Neural cell (in vitro differentiated cells): ENCODE measurements at regions not wholly inside any gene's neighbourhood (a gene's known extent, or its start where the extent isn't known, plus 50 kb on each side); places are given as distances from the start of the nearest gene placed in this dataset.

Experiments used
- H2AFZ ChIP-seq: fragments of 200-600, 300-800 bp; sonication (generic), shearing (Covaris generic); 2 replicates; pipeline ENCODE4 v1.6.0; 2014; ENCODE audit warnings: low read depth, mild to moderate bottlenecking, antibody characterized with exemption, low read length, moderate library complexity
- H3F3A ChIP-seq: fragments of 200-600 bp; shearing (Covaris generic); 2 replicates; pipeline ENCODE4 v1.6.1; 2016; ENCODE audit warnings: mild to moderate bottlenecking, moderate library complexity, mixed read lengths, antibody characterized with exemption, low read length; ENCODE audit not compliant: insufficient read depth, poor library complexity, severe bottlenecking
- H3K27ac ChIP-seq: fragments of 200-600, 300-800 bp; sonication (generic), shearing (Covaris generic); 2 replicates; pipeline ENCODE4 v1.5.1; 2014; ENCODE audit warnings: mild to moderate bottlenecking, low read length, moderate library complexity
- H3K27me3 ChIP-seq: fragments of 300-800, 200-600 bp; sonication (generic), shearing (Covaris generic); 2 replicates; pipeline ENCODE4 v1.6.0; 2014; ENCODE audit warnings: mild to moderate bottlenecking, low read depth, low read length, moderate library complexity; ENCODE audit not compliant: insufficient read depth
- H3K36me3 ChIP-seq: fragments of 300-800, 200-600 bp; sonication (generic), shearing (Covaris generic); 2 replicates; pipeline ENCODE4 v1.5.1; 2014; ENCODE audit warnings: mild to moderate bottlenecking, antibody characterized with exemption, low read length, moderate library complexity; ENCODE audit not compliant: insufficient read depth
- H3K4me2 ChIP-seq: fragments of 300-800, 200-600 bp; sonication (generic), shearing (Covaris generic); 2 replicates; pipeline ENCODE4 v1.6.0; 2014; ENCODE audit warnings: mild to moderate bottlenecking, low read length
- H3K4me3 ChIP-seq: fragments of 300-800, 200-600 bp; sonication (generic), shearing (Covaris generic); 2 replicates; pipeline ENCODE4 v1.5.1; 2014; ENCODE audit warnings: mild to moderate bottlenecking, low read length, moderate library complexity
- H3K79me2 ChIP-seq: fragments of 200-600 bp; shearing (Covaris generic); replicated peaks from 2 replicates; pipeline ENCODE4 v1.6.0; 2014; ENCODE audit warnings: mild to moderate bottlenecking, low read length, moderate library complexity; ENCODE audit not compliant: insufficient read depth
- H3K9ac ChIP-seq: fragments of 300-800, 200-600 bp; sonication (generic), shearing (Covaris generic); 2 replicates; pipeline ENCODE4 v1.6.1; 2016; ENCODE audit warnings: mild to moderate bottlenecking, low read length, mixed read lengths
- H3K9me2 ChIP-seq: fragments of 200-600 bp; shearing (Covaris generic); 2 replicates; pipeline ENCODE4 v1.6.1; 2016; ENCODE audit warnings: mild to moderate bottlenecking, low read length, mixed read lengths; ENCODE audit not compliant: insufficient read depth
- H3K9me3 ChIP-seq: fragments of 200-600, 300-800 bp; sonication (generic), shearing (Covaris generic); 2 replicates; pipeline ENCODE4 v1.6.1; 2016; ENCODE audit warnings: mild to moderate bottlenecking, mixed run types, low read length, moderate library complexity, mixed read lengths
- H4K20me1 ChIP-seq: fragments of 200-600 bp; shearing (Covaris generic); 2 replicates; pipeline ENCODE4 v1.6.1; 2016; ENCODE audit warnings: mild to moderate bottlenecking, mixed run types; ENCODE audit not compliant: insufficient read depth
- CTCF ChIP-seq: fragments of 450-650 bp; IDR thresholded peaks from 2 replicates; pipeline ENCODE4 v1.5.1; 2014; ENCODE audit warnings: antibody characterized with exemption, mild to moderate bottlenecking, moderate library complexity; ENCODE audit not compliant: poor library complexity, severe bottlenecking
- EP300 ChIP-seq: fragments of 450-650 bp; conservative IDR thresholded peaks from 2 replicates; pipeline ENCODE4 v1.6.1; 2014; ENCODE audit warnings: antibody characterized with exemption, mild to moderate bottlenecking, moderate library complexity; ENCODE audit not compliant: poor library complexity, severe bottlenecking
- EZH2 ChIP-seq: fragments of 200-600, 300-800 bp; shearing (Covaris generic), sonication (generic); IDR thresholded peaks from 2 replicates; pipeline ENCODE4 v1.6.1; 2014; ENCODE audit warnings: antibody characterized with exemption, low read length, borderline replicate concordance, mild to moderate bottlenecking; ENCODE audit not compliant: insufficient read depth, poor library complexity, severe bottlenecking
- MXI1 ChIP-seq: fragments of 450-650 bp; conservative IDR thresholded peaks from 2 replicates; pipeline ENCODE4 v1.6.1; 2014; ENCODE audit warnings: antibody characterized with exemption, mild to moderate bottlenecking; ENCODE audit not compliant: poor library complexity, severe bottlenecking
- POLR2AphosphoS5 ChIP-seq: IDR thresholded peaks from 2 replicates; pipeline ENCODE4 v1.6.1; 2012
- RAD21 ChIP-seq: fragments of 450-650 bp; conservative IDR thresholded peaks from 2 replicates; pipeline ENCODE4 v1.6.1; 2014; ENCODE audit warnings: antibody characterized with exemption, mild to moderate bottlenecking, moderate library complexity
- REST ChIP-seq: IDR thresholded peaks from 2 replicates; pipeline ENCODE4 v1.6.1; 2012; ENCODE audit warnings: borderline replicate concordance
- SMC3 ChIP-seq: fragments of 450-650 bp; conservative IDR thresholded peaks from 2 replicates; pipeline ENCODE4 v1.6.1; 2014; ENCODE audit warnings: antibody characterized with exemption, mild to moderate bottlenecking, moderate library complexity; ENCODE audit not compliant: poor library complexity
- TAF1 ChIP-seq: IDR thresholded peaks from 2 replicates; pipeline ENCODE4 v1.6.1; 2012; ENCODE audit warnings: low read depth

GRCh38 chr5:42121401-42121800, 196.3 kb downstream of the FBXO4 start:
- Histone ChIP-seq H3K9me2 (no peaks in the 10 kb centered on the region), H3K9ac (no peak overlapping the region), H3K4me2 (no peak overlapping the region), H3K27ac (no peak overlapping the region), H3K36me3 (no peaks in the 10 kb centered on the region), H3F3A (no peaks in the 10 kb centered on the region), H2AFZ (no peak overlapping the region), H3K4me3 (no peak overlapping the region), H3K79me2 (no peaks in the 10 kb centered on the region), H4K20me1 (no peaks in the 10 kb centered on the region), H3K9me3 (no peaks in the 10 kb centered on the region), H3K27me3 (no peaks in the 10 kb centered on the region)
- TF ChIP-seq TAF1 (no peak), MXI1 (no peak), EP300 (no peak), RAD21 (no peak), REST (no peak), SMC3 (no peak), EZH2 (no peak), POLR2AphosphoS5 (no peak), CTCF (no peak)

GRCh38 chr5:42131081-42131480, 206.0 kb downstream of the FBXO4 start:
- Histone ChIP-seq H4K20me1 (no peaks in the 10 kb centered on the region), H3K9me3 (no peaks in the 10 kb centered on the region), H3K36me3 (no peaks in the 10 kb centered on the region), H3K9ac (no peak overlapping the region), H3K4me2 (no peak overlapping the region), H3K79me2 (no peaks in the 10 kb centered on the region), H3K27ac (no peak overlapping the region), H3K4me3 (no peak overlapping the region), H3F3A (no peaks in the 10 kb centered on the region), H3K9me2 (no peaks in the 10 kb centered on the region), H3K27me3 (no peaks in the 10 kb centered on the region), H2AFZ (no peak overlapping the region)
- no peak for TF ChIP-seq TAF1
- no peak for TF ChIP-seq MXI1
- TF ChIP-seq EZH2, result no peak
- TF ChIP-seq SMC3, result no peak
- TF ChIP-seq EP300, result no peak

- Histone ChIP-seq H3F3A (no peaks in the 10 kb centered on the region), H3K9me3 (no peaks in the 10 kb centered on the region), H3K4me2 (no peak overlapping the region), H3K27me3 (no peaks in the 10 kb centered on the region), H2AFZ (no peak overlapping the region), H3K27ac (no peak overlapping the region), H3K36me3 (no peaks in the 10 kb centered on the region), H3K9me2 (no peaks in the 10 kb centered on the region), H4K20me1 (no peaks in the 10 kb centered on the region), H3K4me3 (no peak overlapping the region), H3K79me2 (no peaks in the 10 kb centered on the region), H3K9ac (no peak overlapping the region)
- TF ChIP-seq TAF1, result no peak
- TF ChIP-seq SMC3, result no peak
- TF ChIP-seq EP300, result no peak
- TF ChIP-seq POLR2AphosphoS5, result no peak
- TF ChIP-seq CTCF, result no peak
- TF ChIP-seq MXI1, result no peak
- no peak for TF ChIP-seq REST
- no peak for TF ChIP-seq EZH2
- TF ChIP-seq RAD21, result no peak
Measured at GRCh38 chr5:42143361-42143760, 218.3 kb downstream of the FBXO4 start.
